Raji (cell line): ENCODE measurements at regions not wholly inside any gene's neighbourhood (a gene's known extent, or its start where the extent isn't known, plus 50 kb on each side); places are given as distances from the start of the nearest gene placed in this dataset.

Experiments
- POLR2A ChIP-seq: IDR thresholded peaks from 2 replicates; pipeline ENCODE4 v1.6.1; 2011; ENCODE audit warnings: low read depth, low read length, control low read depth; ENCODE audit not compliant: insufficient read depth

- TF ChIP-seq POLR2A, result no peak
These were observed 978.8 kb upstream of the POU3F3 start for GRCh38 chr2:103875131-103875530.

- TF ChIP-seq POLR2A, result no peak
These were observed 978.4 kb upstream of the POU3F3 start for GRCh38 chr2:103875531-103875930.

GRCh38 chr2:103876611-103877010 is 977.3 kb upstream of the POU3F3 start:
- no peak for TF ChIP-seq POLR2A

- TF ChIP-seq POLR2A, result no peak
These were observed 974.8 kb upstream of the POU3F3 start for GRCh38 chr2:103879101-103879500.

GRCh38 chr2:103880081-103880834 is 973.7 kb upstream of the POU3F3 start:
- no peak for TF ChIP-seq POLR2A

GRCh38 chr2:103887625-103888024 is 966.3 kb upstream of the POU3F3 start:
- TF ChIP-seq POLR2A, result no peak

DNA sequence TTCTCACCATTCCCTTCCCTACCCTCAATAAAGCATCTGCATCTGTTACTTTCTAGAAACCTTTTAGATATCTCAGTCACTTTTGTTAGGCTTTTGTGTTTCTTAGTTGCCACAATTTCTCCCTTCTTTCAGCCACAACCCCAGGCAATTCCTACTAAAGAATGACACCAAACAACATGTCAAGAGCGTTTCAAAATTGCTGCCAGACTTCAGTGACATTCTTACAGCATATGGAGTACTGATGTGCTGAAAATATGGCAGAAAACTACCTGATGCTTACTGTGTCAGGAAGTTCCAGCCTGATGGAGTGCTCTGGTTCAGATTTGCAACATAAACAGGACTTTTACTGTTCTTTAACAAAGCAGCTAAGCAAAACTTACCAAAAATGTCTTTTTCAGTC is 957.7 kb upstream of the POU3F3 start:
- no peak for TF ChIP-seq POLR2A

DNA sequence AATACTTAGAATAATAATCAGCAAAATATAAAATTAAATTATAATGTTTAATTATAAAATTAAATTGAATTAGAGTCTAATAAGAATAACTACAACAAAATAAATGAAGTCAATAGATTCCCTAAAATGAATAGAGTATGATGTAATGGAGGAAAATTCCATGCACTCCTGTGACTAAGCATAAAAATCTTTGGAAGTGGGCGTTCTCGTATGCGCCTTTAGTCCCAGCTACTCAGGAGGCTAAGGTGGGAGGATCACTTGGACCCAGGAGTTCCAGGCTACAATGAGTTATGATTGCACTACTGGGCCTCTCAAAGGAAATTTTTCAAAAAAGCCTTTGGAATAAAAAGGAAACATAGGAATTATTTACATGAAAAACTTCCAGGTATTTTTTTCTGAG is 955.4 kb upstream of the POU3F3 start:
- TF ChIP-seq POLR2A, result no peak

- no peak for TF ChIP-seq POLR2A
These were observed 951.6 kb upstream of the POU3F3 start for GRCh38 chr2:103902347-103902746.

GRCh38 chr2:103921161-103921560 is 932.8 kb upstream of the POU3F3 start:
- TF ChIP-seq POLR2A, result no peak

GRCh38 chr2:103942199-103942598 is 911.7 kb upstream of the POU3F3 start:
- TF ChIP-seq POLR2A, result no peak

GRCh38 chr2:103945083-103945482 is 908.8 kb upstream of the POU3F3 start:
- TF ChIP-seq POLR2A, result no peak

- TF ChIP-seq POLR2A, result no peak
These were observed 894.5 kb upstream of the POU3F3 start for GRCh38 chr2:103959174-103960128.

- no peak for TF ChIP-seq POLR2A
These were observed 893.8 kb upstream of the POU3F3 start for GRCh38 chr2:103960129-103960513.

DNA sequence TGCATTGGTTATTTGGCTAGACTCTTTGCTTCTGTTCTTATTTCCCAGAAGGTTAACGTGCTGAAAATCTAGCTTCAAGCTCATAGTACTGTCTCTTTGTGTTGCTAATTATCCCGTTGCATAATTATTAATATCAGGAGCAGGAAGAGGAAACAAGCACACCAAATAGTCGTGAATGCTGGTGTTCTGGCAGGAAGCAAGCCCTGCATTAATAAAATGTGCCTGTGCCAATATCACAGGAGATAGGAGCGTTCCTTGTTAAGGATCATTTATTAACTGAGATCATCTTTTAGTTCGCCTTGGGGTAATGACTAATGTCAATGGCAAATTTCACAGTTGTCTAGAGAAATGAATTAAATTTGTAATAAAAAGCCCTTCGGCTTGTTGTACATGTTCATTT is 893.0 kb upstream of the POU3F3 start:
- TF ChIP-seq POLR2A, result no peak

- no peak for TF ChIP-seq POLR2A
These were observed 892.1 kb upstream of the POU3F3 start for GRCh38 chr2:103961862-103962261.
